HCT116 (cell line): ENCODE measurements at regions not wholly inside any gene's neighbourhood (a gene's known extent, or its start where the extent isn't known, plus 50 kb on each side); places are given as distances from the start of the nearest gene placed in this dataset.

Experiments used
- CTCF ChIP-seq, 3 experiments: fragments of 200-600 bp in 1 of 3; sonication (generic) in 1 of 3; IDR thresholded peaks in 2 of 3; conservative IDR thresholded peaks in 1 of 3; 2 replicates each; pipeline ENCODE4 v1.5.1; 2012 to 2017; ENCODE audit warnings: low read depth in 2 of 3, low read length in 2 of 3, antibody characterized with exemption in 1 of 3, borderline replicate concordance in 1 of 3, control low read depth in 1 of 3, mild to moderate bottlenecking in 1 of 3, mixed read lengths in 1 of 3, mixed run types in 1 of 3, moderate library complexity in 1 of 3; ENCODE audit not compliant: insufficient read depth in 1 of 3
- EZH2phosphoT487 ChIP-seq: fragments of 200-600 bp; IDR thresholded peaks from 2 replicates; pipeline ENCODE4 v1.6.1; 2018; ENCODE audit warnings: antibody characterized with exemption, borderline replicate concordance
- POLR2A ChIP-seq: IDR thresholded peaks from 2 replicates; pipeline ENCODE4 v1.7.0; 2011; ENCODE audit warnings: borderline replicate concordance; ENCODE audit not compliant: insufficient read depth, insufficient read length; ENCODE audit errors: extremely low read depth
- POLR2AphosphoS5 ChIP-seq: IDR thresholded peaks from 2 replicates; pipeline ENCODE4 v1.6.1; 2011; ENCODE audit warnings: mild to moderate bottlenecking, low read depth, low read length, moderate library complexity
- SIN3A ChIP-seq: IDR thresholded peaks from 2 replicates; pipeline ENCODE4 v1.6.1; 2012; ENCODE audit warnings: low read depth
- YY1 ChIP-seq: IDR thresholded peaks from 2 replicates; pipeline ENCODE4 v1.6.1; 2011; ENCODE audit warnings: low read length, low read depth, moderate library complexity, mild to moderate bottlenecking; ENCODE audit not compliant: insufficient replicate concordance; ENCODE audit errors: extremely low read depth
- ZBTB33 ChIP-seq: IDR thresholded peaks from 2 replicates; pipeline ENCODE4 v1.6.1; 2011; ENCODE audit warnings: mild to moderate bottlenecking, low read length, moderate library complexity; ENCODE audit not compliant: insufficient replicate concordance; ENCODE audit errors: extremely low read depth

GRCh38 chrX:104450316-104450715 is 115.7 kb upstream of the IL1RAPL2 start:
- TF ChIP-seq CTCF (IDR thresholded peaks at IDR 0.05 in 2 of 3, conservative IDR thresholded peaks at IDR 0.05 in 1 of 3; ENCODE audit: borderline replicate concordance in 1 of 3, insufficient read depth in 1 of 3, low read depth in 2 of 3, low read length in 2 of 3), result no peak
- TF ChIP-seq YY1, result no peak
- TF ChIP-seq SIN3A, result no peak
- no peak for TF ChIP-seq POLR2A
- no peak for TF ChIP-seq POLR2AphosphoS5
- TF ChIP-seq EZH2phosphoT487, result no peak
- TF ChIP-seq ZBTB33, result no peak
